DMS153 (cell line): ENCODE measurements at regions not wholly inside any gene's neighbourhood (a gene's known extent, or its start where the extent isn't known, plus 50 kb on each side); places are given as distances from the start of the nearest gene placed in this dataset.

Experiments used
- DNase-seq: peaks from one replicate; lab custom pipeline; 2025; lab: John Stamatoyannopoulos, UW

GRCh38 chr13:83601539-83601938, 280.7 kb downstream of the SLITRK1 start:
- no peak for DNase-seq

GRCh38 chr13:83592095-83592494, 290.2 kb downstream of the SLITRK1 start:
- DNase-seq: no peak

DNA sequence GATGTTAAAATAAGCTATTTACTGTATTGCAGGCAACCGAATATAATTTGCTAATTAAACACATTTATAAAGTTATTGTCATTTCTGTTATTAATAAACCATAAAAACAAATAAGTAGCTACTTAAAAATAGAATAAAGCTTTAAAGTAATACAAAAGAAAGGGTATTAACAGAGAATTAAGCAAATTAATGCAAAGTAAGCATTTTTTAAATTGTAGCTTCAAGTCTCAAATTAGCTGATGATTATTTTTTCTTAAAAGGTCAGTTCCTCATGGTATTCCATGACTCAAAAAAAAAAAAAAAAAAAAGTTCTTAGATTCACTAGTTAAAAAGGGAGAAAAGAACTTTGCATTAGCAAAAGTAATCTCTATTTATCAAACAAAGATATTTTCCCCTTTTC, 292.5 kb downstream of the SLITRK1 start:
- no peak for DNase-seq

DNA sequence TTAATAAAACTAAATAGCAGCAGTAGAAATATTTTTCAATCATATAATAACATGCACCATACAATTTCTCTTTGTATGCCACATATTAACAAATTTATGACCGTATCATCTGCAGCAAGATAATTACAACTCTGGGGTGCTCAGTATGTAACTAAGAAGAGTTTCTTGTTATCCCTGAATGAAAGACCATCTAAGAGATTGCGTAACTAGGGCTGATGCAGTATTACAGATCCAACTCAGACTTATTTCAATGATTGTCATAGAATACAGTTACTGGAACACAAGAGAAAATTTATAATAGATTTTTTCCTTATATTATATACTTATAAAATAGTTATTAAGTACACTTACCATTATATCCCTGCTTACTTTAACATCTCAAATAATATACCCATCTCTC, 305.1 kb downstream of the SLITRK1 start:
- DNase-seq: no peak

DNA sequence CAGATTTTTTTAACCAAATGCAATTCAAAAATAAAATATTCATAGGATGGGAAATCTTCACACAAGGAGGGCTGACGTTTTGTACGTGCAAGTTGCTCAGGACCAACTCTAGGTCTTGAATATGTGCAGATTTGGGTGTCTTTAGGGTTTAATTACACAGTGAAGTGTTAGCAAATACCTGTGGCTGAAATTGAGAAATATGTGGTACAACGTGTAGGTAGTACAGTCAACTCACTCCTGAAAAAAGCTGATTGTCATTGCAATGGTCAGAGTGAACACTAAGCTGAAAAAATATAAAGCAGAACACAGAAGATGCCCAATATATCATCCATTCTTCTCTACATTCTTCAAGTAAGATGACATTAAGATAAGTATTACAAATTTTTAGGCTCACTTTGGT, 314.3 kb downstream of the SLITRK1 start:
- no peak for DNase-seq

GRCh38 chr13:83563499-83563898, 318.8 kb downstream of the SLITRK1 start:
- no peak for DNase-seq

GRCh38 chr13:83557845-83558244, 324.4 kb downstream of the SLITRK1 start:
- no peak for DNase-seq

DNA sequence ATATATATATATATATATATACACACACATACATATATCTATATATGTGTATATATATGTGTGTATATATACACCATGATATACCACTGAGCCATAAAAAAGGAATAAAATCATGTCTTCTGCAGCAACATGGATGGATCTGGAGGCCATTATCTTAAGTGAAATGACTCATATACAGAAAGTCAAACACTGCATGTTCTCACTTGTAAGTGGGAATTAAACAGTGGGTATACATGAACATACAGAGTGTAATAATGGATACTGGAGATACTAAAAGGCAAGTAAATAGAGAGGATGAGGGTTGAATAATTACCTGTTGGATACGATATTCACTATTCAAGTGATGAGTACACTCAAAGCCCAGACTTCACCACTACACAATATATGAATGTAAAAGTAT, 332.6 kb downstream of the SLITRK1 start:
- peak; percentile 40 for DNase-seq

DNA sequence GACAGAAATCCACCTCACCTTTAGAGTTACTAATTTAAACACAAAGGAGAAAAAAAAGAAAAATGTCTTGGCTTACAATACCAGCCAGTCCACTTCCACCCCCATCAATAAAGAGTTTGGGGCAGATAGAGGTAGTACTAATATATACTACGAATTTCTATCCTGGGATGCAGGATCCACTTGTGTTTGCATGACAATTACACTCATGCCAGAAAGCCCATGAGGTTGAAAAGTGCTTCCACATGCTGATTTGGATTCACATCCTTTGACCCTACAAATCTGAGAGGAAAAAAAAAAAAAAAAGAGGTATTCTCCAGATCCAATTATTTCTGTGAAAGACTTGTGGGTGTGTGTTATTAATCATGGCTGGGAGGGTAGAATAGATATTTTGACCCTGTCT, 335.2 kb downstream of the SLITRK1 start:
- no peak for DNase-seq

- no peak for DNase-seq
Measured at GRCh38 chr13:83546476-83546875, 335.8 kb downstream of the SLITRK1 start.

DNA sequence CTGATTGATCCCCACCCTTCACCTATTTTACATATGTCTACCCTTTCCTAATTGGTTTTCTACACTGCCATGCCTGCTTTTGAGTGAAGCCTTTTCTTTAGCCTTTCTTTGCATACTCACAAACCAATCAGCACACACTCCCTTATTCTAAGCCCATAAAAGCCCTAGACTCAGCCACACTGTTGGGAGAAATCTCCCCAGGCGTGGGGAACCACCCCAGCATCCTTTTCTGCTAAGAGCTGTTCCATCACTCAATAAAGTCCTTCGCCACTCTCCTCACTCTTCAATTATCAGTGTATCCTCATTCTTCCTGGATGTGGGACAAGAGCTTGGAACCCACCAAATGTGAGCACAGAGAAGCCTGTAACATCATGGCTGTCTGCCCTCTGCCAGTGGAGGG, 343.6 kb downstream of the SLITRK1 start:
- no peak for DNase-seq

GRCh38 chr13:83536941-83537340, 345.3 kb downstream of the SLITRK1 start:
- DNase-seq: no peak

- DNase-seq: no peak
Measured at GRCh38 chr13:83536153-83536552, 346.1 kb downstream of the SLITRK1 start.

DNA sequence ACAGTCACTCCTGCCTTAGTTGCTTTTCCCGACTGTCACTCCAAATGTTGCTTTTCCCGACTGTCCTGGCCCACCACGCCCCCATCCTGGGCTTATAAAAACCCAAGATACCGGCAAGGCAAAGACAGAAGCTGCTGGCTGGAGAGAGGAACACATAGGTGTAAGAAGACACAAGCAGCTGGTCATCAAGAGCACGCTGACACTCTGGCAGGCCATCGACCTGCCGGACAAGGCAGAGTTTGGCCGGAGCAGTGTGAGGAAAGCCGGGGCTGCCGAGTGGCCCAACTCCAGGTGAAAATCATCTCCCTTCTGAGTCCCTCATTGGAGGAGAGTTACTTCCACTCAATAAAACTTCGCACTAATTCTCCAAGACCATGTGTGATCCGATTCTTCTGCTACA, 349.5 kb downstream of the SLITRK1 start:
- DNase-seq: no peak

- DNase-seq: no peak
Measured at GRCh38 chr13:83531022-83531421, 351.3 kb downstream of the SLITRK1 start.

GRCh38 chr13:83516781-83517180, 365.5 kb downstream of the SLITRK1 start:
- DNase-seq: no peak

- peak; percentile 10 for DNase-seq
Measured at GRCh38 chr13:83515268-83516015, 366.8 kb downstream of the SLITRK1 start.

DNA sequence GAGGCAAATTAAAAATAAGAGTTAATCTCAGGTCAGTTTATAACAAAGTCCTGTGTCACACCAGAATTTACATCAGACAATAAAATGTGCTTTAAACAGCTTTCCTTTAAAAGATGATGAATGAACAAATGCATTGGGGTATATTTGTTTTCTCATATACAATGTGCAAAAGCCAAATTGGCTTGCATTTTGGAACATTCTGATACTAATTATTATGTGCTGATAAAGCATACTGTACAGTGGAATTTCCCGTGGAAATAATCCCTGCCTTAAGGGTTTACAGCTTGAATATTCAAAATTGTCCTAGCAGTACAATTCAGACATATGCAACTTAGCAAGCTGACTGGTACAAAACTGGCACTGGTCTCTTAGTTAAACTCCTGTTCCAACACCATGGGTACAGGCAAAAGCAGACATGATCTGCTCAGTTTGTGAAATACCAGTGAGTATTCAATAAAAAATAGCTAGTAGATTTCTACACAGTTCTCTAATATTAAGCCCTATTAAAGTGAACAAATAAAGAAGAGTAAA, 373.4 kb downstream of the SLITRK1 start:
- no peak for DNase-seq

DNA sequence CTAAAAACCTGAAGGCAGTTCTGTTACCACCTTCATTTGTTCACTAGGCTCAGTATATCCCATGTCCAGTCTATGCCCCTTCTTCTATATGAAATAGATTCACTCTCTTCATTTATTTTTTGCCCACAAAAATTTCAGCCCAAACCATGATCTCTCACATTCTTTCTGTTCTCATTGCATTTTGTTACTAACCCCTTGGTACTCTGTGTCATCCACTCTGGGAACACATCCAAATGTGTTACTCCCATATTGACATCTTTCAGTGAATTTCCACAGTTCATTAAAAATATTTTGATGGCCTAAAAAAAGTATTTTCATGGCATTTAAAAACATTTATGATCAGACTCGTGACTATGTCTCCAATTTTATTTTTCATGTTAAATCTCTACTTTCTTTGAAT, 378.9 kb downstream of the SLITRK1 start:
- DNase-seq: no peak

DNA sequence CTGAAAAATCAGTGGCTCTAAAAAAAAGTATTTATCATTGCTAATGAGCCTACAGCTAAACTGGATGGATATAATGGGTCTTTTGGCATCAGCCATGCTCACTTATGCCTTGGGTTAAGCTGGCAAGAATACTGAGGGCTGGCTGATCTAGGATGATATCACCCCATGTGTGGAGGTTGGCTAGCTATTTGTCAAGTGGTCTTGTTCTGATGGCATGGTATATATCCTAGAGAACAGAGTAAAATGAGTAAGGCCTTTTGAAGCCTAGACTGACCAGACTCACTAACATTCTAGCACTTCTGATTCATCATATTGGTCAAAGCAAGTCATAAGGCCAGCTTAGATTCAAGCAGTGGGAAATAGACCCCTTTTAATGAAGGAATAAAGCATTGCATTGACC, 383.0 kb downstream of the SLITRK1 start:
- DNase-seq: no peak

- no peak for DNase-seq
Measured at GRCh38 chr13:83498481-83499190, 383.6 kb downstream of the SLITRK1 start.

- no peak for DNase-seq
Measured at GRCh38 chr13:83498045-83498444, 384.2 kb downstream of the SLITRK1 start.

DNA sequence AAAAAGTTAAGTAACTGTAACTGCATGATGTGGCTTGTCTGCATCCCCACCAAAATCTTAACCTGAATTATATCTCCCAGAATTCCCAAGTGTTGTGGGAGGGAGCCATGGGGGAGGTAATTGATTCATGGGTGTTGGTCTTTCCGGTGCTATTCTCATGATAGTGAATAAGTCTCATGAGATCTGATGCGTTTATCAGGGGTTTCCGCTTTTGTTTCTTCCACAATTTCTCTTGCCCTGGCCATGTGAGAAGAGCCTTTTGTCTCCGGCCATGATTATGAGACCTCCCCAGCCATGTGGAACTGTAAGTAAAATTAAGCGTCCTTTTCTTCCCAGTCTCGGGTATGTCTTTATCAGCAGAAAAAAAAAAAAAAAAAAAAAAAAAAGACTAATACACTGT, 385.8 kb downstream of the SLITRK1 start:
- no peak for DNase-seq

DNA sequence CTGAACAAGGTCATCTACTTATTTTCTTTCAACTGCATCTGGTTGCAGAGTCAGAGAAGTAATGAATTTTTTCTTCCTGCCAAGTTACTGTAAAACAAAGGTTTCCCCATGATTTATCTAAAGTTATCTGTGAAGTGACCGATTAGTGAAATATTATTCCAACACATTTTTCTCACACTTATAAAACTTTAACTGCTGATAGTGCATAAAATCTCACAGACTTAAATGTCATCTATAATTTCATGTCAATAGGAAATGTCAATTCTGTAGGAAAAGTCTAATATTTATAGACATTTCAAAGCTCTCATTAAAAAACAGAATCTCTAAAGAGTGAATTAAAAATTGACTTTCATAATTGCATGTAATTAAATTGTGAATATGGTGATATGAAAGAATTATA, 397.2 kb downstream of the SLITRK1 start:
- no peak for DNase-seq
